GM19043 (cell line): ENCODE measurements at regions not wholly inside any gene's neighbourhood (a gene's known extent, or its start where the extent isn't known, plus 50 kb on each side); places are given as distances from the start of the nearest gene placed in this dataset.

ENCODE experiments used
- ATAC-seq: cut with Tn5 transposase; IDR thresholded peaks from one replicate; pipeline ENCODE4 v1.9.1; 2021; ENCODE audit warnings: low read depth; ENCODE audit not compliant: unreplicated experiment

- ATAC-seq, result no peak
Observed at GRCh38 chrX:118167361-118167760, 50.8 kb upstream of the KLHL13 start.

GRCh38 chrX:118171356-118171755 is 54.7 kb upstream of the KLHL13 start:
- no peak for ATAC-seq

DNA sequence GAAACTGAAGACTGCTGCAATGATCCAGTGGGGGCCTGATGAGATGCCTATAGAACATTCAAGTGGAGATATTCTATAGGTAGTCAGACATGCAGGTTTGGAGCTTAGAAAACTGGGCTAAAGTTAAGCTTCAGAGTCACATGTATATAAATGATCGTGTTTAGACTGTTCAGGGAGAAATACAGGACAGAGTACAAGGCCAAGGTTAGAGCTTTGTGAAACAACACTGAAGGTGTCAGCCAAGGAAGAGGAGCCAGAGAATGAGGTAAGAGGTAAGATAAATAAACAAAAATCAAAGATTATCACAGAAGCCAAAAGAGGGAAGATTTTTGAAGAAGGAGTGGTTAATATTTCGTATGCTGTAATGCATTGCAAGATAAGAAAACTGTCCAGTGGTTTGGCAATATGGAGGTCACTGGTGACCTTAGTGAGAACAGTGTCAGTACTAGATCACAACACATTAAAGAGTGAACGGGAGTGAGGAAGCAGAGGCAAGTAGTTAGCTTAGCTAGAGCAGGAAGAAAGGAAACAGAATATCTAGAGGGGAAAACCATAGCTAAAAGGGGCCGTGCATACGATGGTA is 58.0 kb upstream of the KLHL13 start:
- no peak for ATAC-seq

DNA sequence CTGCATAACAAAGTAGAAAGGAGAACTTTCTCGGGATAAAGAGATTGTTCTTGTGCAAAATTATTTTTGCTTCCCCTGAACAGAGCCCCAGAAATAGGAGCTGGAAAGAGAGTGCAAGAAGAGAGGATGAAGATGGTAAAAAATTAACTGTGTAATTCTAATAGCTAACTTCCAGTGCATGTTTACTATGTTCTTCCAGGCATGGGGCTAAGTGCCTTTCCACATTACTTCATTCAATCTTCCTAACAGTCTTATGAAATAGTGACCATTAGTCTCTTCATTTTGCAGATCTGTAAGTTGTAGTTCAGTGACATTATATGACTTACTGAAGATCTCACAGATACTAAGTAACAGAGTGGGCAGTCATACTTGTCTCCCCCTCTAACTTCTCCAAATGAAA is 61.1 kb upstream of the KLHL13 start:
- ATAC-seq, result no peak

GRCh38 chrX:118178450-118178849 is 61.8 kb upstream of the KLHL13 start:
- no peak for ATAC-seq

DNA sequence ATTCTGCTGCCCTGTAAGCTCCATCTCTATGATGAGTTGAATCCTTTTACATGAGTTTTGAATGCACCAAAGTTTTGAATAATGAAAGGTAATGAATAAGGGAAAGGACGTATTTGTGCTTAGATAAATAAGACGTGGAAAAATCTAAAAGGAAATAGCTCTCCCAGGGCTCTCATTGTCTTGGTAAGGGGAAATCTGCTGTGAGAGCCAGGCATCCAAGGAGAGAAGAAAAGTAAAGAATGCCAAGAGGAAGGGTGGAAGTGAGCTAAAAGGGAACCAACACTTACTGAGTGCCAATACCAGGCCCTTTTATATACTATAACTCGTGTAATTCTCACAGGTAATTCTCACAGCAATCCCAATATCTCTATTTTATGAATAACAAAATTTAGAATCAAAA is 62.6 kb upstream of the KLHL13 start:
- no peak for ATAC-seq

GRCh38 chrX:118179718-118180117 is 63.1 kb upstream of the KLHL13 start:
- ATAC-seq, result no peak

DNA sequence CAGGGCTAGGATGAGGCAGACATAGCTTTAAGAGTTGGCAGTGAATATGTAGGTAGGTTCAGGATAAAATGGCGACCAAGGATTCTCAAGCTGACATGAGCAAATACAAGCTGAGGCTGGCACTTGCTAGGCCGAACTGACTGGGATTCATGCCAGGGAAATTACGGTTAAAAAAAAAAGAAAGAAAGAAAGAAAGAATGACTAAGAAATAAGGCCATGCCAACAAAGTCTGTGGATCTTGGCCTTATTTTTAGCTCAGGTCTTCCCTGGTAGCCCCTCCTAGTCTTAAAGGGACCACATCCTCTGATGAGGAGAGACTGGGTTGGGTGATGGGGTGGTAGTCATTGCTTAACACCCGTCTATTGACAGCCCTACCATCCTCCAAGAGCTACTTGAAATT is 64.4 kb upstream of the KLHL13 start:
- no peak for ATAC-seq

DNA sequence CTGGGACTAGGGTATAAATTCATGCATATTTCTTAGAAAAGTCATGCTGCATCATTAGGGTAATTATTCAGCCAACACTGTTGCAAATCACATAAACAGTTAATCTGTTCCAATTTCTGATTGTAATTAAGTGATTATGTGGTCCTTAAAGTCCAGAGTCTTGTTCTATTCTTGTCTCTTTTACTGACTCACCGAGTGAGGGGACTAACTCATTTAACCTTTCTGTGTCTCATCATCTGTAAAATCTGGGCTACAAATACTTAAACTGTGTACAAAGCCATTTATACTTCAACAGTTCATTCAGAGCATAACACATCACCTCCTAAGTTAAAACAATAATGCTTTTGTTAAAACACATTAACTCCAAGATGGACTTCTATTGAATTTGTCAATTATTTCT is 65.4 kb upstream of the KLHL13 start:
- ATAC-seq, result no peak

GRCh38 chrX:118182681-118183080 is 66.1 kb upstream of the KLHL13 start:
- ATAC-seq, result no peak

DNA sequence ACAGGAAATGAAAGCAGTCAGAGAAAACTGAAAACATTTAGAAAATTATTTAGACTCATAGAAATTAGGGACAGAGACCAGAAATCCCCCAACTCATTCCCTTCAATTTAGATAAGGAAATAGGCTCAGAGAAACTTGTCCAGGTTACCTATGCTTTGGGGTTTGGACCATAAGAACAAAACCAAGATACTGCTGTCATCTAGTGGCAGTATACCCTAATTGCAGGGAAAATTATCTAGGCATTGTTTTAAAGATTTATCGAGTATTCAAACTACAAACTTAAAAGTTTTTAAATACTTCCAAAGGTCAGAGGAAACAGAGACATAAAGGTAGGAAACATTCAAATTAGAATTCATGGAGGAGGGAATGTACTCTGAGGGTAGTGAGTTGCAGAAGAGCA is 67.0 kb upstream of the KLHL13 start:
- ATAC-seq, result no peak

- ATAC-seq, result no peak
Observed at GRCh38 chrX:118187100-118187499, 70.5 kb upstream of the KLHL13 start.

DNA sequence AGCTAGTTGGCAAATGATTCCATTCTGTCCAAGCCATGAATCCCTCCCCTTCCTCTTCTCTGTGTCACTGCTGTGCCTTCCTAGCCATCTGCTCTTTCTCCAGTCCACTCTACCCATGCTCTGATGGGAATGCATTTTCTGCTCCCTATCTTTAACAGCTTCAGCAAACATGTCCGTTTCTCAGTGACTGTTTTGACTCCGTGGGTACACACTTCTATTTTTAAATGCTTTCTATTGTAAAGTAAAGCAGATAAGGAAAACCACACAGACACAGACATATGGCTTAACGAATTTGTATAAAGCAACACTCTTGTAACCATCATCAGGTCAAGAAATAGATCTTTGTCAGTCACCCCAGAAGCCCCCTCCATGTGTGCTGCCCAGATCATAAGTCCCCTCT is 72.4 kb upstream of the KLHL13 start:
- no peak for ATAC-seq

DNA sequence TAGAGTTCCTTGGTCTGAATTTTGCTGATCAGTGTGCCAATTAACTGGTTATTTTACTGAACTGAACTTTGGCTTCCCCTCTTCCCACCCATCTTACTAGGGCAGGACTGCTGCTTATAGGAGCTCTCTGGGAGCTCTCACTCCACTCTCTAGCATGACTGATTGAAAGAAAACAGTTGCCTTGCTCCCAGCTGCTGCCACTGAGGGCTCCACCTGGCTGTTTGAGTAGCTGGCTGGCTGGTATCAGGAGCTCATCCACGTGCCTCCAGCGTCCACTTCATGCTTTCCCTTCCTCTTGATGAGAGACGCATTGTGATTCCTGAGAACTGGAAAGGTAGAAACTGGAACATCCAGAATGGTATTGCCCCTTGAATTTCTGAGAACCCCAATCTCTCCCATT is 73.0 kb upstream of the KLHL13 start:
- ATAC-seq, result no peak

- ATAC-seq, result no peak
Observed at GRCh38 chrX:118197730-118198129, 81.1 kb upstream of the KLHL13 start.

DNA sequence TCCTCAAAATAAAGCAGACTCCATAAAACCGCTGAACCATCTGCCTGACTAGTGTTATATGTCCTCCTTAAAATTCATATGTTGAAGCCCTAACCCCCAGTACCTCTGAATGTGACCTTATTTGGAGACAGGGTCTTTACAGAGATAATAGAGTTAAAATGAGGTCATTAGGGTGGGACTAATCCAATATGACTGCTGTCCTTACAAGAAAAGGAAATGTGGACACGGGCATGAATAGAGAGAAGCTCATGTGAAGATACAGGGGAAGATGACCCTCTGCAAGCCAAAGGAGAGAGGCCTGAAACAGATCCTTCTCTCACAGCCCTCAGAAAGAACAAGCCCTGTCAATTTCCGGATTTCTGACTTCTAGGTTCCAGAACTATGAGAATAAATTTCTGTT is 82.0 kb upstream of the KLHL13 start:
- no peak for ATAC-seq

DNA sequence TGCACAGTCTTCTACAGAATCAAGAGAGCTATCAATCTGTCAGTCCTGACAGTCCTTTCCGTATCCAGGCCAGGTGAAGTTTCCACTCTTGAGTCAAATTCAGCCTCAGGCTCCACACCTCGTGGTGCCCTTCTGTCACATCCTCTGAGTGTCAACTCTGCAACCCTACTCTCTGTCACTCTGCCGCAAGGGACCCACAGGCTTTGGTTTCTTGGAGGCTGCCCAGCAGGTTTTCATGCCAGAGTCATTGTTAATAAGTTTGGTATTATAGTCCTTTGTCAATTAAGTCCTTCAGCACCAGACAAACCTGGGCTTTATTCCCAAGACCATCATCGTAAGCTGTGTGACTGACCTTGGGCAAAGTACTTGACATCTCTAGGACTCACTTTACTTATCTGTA is 83.4 kb upstream of the KLHL13 start:
- no peak for ATAC-seq

DNA sequence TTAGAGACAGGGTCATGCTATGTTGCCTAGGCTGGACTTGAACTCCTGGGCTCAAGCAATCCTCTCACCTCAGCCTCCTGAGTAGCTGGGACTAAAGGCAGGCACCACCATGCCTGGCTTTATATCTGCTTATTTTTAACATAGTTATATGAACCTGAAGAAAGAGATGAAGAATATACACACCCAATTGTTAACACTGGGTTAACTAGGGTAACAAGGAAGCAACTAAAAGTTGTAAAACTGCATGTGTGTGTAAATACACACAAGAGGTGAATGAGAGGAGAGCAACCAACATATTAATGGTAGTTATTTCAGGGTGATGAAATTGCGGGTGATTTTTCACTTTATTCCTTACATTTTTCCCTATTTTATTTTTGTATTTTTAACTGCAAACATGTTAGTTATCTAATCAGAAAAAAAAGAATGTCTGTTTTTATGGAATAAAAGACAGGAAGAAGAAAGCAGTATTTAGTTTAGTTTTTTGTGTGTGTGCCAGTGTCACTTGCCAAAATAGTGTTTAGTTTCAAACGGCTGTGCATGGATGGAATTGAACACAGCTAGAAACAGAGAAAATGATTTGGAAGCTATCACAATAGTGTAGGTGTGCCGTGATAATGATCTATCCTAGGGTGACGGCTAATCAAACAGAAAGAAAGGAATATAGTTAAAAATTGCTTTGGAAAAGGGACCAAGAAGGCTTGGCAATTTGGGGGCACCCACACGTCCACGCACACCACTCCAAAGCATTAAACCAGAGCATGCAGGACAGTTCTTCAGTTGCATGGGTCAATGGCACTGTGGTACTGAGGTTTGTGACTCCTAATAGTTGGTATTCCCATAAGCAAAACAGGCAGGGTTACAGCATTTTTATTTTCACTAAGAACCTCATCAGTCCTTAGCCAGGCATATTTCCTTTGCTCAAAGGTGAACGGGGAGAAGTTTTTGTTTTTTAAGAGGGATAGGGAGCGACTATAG is 89.1 kb upstream of the KLHL13 start:
- ATAC-seq, result no peak

- ATAC-seq, result no peak
Observed at GRCh38 chrX:118207831-118208453, 91.3 kb upstream of the KLHL13 start.

GRCh38 chrX:118208481-118208880 is 91.9 kb upstream of the KLHL13 start:
- no peak for ATAC-seq

DNA sequence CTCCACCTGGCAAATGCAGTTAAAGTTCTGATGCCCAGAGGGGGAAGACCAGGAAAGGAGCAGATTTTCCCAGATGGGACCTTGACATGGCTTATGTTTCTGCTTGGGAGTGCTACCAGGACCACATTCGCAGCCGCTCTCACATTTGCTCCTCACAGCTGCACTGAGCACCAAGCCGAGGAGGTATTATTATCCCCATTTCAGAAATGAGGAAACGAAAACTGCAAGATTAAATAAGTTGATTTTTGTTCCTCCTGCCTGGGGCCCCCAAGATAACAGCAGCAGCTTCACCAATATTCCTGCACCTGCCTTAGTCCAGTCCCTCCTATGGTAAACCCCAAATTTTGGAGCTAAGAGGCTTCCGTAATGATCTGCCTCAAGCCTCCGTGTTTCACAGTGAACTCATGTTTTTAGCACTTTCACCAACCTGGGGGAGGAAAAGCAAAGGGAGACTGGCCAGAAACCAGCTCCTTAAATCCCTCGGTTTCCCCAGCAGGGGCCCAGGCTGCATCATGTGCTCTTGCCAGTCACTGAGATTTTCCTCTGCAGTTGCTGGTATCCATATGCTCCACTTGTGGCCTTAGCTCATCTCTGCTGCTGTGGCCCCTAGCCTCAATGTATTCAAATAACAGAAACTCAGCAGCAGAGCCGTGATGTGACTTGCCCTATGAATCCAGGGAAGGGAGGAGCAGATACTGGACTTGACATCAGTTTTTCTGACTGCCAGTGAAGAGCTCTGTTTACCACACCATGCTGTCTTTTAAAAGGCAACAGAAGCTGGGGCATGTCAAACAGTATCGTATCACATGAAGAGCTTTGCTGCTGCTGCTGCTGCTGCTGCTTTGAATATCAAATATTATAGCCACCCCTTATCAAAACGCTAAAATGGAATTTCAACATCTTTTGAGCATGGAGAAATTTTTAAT is 95.5 kb upstream of the KLHL13 start:
- ATAC-seq, result peak; percentile 42
